Activated T-cell treated with anti-CD3 and anti-CD28 coated beads, Interleukin-2, amount 50 U/mL, for 1 hour (primary cell): ENCODE measurements at regions not wholly inside any gene's neighbourhood (a gene's known extent, or its start where the extent isn't known, plus 50 kb on each side); places are given as distances from the start of the nearest gene placed in this dataset.

ENCODE experiments used
- DNase-seq: peaks from one replicate; pipeline ENCODE4 v3.0.0-alpha.2; 2020

DNA sequence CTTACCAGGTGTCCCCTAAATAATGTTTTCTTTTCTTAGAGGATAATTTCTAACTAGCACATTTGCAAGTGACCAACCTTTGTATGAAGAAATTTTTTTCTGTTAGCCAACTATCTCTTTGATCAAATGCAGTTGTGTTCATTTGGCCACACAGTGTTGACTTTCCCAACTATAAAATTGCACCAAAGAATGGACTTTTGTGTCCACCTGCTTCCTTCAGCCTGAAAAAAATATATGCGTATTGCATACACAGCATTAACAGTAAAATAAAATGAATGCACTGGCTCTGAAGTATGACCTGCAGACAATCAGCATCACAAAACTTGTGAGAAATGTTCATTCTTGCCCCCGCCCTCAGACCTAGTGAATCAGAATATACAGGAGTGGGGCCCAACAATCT is 342.0 kb downstream of the SEC23A start:
- DNase-seq = no peak

DNA sequence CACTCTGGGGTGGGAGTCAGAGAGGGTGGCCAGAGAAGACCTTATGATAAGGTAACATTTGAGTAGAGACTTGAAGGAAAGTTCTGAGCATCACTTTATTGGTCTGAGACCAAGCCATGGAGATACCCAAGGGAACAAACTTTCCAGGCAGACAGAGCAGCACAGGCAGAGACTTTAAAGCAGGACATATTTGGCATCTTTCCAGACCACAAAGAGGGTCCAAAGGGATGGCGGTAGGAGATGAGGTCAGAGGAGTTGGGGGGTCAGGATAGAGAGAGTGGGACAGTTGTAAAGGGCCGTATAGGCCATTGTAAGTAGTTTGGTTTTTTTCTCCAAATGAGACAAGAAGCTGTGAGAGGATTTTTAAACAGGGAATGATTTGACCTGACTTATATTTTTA is 344.4 kb downstream of the SEC23A start:
- DNase-seq = no peak

DNA sequence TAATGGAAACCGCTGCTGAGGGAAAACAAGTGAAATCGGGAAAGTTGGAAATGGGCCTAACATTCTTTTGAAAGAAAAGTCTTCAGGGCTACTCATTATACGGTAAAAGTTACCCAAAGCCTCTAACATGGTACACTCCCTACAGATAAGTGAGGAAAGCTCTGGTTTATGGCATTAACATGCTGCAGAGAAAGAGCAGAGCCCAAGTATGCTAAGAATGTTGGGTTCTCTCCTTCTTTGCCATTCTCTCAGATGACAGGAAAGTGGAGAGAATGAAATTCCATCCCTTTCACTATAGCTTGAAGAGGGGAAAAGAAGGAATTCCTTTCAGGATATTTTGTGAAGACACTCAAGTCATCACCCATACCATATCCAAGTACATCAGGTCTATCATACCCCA is 348.0 kb downstream of the SEC23A start:
- DNase-seq = no peak

DNA sequence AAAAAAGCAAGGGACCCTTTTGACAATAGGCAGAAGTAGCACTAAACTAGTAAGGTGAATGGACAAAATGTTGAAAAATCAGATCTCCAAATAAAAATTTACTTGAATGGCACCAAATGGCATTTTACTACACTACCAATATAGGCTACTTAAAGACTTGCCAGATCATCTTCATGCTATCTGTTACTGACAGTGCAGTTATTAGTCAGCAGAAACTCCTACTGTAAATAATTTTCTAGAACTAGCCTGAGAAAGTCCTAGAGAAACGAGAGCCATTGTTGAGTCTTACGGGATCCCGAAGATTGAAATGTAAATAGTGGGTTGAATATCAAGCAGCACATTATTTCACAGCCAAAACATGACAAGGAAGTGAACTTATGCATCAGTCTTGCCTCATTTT is 350.3 kb downstream of the SEC23A start:
- no peak for DNase-seq

DNA sequence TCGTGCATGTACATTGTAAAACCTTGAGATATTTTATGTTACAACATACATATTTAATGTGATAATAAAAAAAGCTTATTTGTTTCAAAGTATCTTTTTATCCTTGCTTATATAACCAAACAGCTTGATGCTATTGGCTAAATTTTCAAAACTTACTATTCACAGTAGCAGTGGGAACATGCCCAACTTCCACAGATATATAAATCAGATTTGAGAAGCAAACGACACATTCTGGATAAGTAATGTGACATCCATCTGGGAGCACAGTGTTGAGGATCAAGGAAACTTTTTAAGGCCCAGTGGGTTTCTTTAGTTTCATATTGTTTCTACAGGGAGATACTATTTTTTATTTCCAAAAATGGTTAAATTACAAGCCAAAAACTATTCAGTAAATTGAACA is 350.7 kb downstream of the SEC23A start:
- no peak for DNase-seq

DNA sequence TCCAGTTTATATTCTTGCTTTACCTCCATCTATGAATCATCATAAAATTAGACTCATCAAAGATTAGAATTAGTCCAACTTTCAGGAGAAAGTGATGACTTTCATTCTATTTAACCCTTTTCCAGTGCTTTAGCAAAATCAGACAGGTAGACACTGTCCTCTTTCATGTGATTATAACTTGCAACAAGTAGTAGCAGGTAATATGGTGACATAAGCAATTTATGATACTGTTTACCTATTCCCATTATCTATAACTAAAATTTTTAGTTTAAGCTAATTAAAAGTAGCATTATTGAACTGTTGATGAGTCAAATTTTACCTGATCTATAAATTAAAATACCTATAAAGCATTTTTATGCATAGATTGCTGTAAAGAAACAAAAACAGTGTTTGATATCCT is 351.6 kb downstream of the SEC23A start:
- no peak for DNase-seq

DNA sequence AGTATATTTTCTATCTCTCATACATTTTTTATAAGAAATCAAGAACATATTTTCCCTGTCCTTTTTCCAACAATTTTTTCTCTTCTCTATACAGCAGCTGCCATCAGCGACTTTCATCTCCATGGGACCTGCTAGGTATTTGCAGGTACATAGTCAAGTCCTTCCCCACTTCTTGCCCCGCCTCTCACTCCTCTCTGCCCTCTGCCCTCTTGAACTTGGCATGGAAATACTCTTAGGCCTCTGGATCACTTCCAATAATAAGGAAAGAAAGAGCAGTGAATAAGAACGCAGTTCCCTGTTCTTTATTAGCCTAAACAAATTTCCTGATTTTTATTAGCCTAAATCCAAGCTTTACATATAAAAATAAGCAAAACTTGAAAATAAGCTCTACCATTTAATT is 353.1 kb downstream of the SEC23A start:
- no peak for DNase-seq

DNA sequence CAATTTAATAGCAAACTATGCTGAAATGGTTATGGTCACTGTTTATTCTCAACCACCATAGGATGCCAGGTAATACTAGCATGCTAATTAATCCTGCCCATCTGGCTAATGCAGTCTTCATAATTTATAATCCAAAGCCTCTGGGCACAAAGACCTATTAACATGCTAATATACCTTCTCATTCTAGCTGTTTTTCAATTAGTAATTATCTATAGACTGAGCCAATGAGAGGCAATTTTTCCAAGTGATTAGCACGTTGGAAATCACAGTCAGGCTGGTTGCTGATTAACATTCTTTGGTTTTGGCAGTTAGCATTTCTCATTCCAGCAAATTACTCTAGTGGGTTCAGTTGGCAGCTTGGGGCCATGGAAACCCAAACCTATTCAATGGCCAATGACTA is 357.2 kb downstream of the SEC23A start:
- DNase-seq = no peak

DNA sequence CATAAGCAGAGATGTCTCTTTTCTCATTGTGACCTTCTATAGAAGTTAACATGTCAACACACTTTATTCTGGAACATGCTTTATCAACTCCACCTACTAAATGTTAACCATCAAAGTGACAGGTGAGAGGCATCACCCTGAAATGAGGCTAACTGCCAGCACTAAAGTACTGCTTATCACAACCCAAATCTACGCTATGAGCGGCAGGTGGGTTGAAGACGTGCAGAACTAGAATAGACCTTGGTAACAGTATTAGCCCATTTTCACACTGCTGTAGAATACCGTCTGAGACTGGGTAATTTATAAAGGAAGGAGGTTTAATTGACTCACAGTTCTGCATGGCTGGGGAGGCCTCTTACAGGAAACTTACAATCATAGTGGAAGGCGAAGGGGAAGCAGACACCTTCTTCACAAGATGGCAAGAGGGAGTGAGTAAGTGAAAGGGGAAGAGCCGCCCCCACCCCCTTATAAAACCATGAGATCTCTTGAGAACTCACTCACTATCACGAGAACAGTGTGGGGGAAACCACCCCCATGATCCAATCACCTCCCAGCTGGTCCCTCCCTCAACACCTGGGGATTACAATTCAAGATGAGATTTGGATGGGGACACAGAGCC is 359.0 kb downstream of the SEC23A start:
- no peak for DNase-seq

DNA sequence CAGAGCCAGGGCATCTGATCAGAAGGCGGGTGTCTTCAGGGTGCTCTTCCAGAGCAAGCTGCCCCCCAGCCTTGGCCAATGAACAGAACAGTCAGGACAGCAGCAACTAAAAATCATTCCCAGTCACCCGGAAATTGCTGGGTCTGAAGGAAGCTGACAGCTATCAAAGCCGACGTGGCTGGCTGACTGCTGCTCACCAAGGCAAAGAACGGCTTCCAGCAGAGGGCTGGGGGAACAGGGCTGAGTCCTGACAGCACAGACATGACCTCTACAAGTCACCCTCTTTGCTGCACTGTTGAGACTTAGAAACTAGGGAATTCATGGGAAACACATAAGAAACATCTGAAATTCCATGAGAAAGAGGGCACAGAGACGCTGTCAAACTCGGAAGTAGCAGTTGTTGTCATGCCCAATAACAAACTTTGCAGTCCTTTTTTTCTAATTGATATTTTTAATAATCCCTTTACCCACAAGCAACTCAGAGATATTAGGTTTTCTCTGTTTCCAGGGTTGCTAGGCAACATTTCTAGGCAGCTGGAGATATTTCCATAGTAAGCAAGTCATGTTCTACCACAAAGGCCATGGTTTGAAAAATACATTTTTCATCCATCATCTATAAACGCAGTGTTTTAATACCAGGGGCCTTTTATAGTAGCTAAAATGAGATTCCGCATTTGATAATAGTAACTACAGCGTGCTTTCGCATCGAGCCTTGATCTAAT is 365.2 kb downstream of the SEC23A start:
- no peak for DNase-seq

DNA sequence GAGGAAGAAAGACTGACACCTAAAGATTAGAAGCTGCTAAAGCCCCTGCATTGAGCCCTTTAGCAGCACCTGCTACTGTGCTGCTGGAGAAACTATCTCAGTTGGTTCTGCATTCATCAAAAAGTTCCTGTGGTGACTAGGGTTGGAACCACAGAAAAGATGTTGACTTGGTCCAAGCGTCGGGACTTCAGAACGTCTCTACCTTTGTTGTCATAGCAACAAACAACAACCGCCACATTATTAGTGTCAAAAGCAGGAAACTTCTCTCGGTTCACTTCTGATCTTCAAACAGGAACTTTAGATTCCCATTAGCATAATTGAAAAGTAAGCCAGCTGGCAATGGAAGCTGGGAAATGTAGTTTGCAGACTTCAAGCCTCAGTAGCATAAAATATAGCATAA is 368.0 kb downstream of the SEC23A start:
- no peak for DNase-seq

DNA sequence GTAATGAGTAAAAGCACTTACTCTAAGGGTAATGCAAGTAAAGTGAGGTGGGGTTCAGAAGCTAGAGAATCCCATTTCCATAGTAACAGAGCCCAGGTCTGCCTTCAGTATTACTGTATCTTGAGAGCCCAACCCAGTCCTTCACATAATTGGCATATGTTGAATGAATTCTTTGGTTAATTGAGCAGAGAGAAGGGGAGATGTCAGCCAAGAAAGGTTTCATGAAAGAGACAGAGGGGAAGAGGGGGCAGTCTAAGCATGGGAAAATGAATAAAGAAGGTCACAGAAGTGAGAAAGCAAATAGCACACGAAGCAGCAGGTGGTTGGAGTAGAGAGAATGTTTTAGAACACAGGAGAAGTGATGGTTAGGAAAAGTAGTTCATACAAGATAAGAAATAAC is 371.1 kb downstream of the SEC23A start:
- no peak for DNase-seq

DNA sequence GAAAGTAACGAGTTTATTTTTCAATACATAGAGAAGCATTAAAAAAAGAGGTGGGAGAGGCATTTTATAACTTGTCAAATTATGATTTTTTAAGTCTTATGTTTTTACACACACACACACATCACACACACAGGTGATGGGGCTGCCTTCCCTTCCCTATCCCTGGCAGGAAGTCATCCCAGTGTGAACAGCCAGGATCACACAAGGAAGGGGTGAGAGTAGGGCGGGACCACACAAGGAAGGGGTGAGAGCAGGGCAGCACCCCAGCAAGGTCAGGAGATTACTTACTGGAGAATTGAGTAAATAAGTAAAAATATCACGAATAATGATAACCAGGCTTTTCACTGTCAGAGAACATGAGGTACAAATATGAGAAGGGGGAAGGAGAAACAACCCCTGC is 372.6 kb downstream of the SEC23A start:
- DNase-seq = no peak

DNA sequence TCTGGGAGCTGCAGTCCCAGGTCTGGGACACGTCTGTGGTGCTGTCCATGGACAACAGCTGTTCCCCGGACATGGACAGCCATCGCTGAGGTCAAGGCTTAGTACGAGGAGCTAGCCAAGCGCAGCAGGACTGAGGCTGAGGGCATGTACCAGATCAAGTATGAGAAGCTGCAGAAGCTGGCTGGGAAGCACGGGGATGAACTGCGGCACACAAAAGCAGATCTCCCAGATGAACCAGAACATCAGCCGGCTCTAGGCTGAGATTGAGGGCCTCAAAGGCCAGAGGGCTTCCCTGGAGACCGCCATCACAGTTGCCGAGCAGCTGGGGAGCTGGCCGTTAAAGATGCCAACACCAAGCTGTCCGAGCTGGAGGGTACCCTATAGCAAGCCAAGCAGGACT is 375.3 kb downstream of the SEC23A start:
- DNase-seq = no peak

DNA sequence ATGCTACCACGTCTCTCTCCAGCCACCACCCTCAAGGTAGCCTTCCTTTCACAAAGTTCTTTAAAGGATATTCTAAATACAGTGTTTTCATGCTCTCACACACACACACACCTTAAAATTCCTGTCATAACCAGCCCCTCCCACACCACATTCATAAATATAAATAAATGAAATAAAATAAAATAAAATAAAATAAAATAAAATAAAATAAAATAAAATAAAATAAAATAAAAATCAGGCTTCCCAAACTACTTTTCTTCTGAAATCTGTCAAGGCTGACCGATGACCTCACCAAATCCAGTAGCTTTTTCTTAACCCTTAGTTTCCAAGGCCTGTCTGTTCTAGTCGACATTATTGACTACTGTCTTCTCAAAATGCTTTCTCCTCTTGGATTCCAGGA is 378.4 kb downstream of the SEC23A start:
- no peak for DNase-seq

DNA sequence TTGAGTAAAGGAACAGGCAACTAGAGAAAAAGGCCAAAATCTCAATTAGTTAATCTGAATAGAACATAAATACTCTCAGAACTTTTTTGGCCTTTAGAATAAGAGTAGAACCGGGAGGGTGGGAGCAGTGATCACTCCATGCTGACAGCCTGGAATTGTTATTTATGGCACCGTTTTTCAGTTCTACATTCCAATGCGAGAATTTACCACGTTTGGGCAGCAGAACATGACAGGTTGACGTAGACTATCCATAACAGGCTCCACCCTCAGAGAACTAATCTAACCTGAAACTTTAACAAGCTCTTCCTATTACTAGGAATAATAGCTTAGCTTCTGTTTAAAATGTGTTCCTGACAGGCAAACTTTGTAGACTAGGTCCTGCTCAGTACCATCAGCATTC is 379.1 kb downstream of the SEC23A start:
- DNase-seq = no peak

DNA sequence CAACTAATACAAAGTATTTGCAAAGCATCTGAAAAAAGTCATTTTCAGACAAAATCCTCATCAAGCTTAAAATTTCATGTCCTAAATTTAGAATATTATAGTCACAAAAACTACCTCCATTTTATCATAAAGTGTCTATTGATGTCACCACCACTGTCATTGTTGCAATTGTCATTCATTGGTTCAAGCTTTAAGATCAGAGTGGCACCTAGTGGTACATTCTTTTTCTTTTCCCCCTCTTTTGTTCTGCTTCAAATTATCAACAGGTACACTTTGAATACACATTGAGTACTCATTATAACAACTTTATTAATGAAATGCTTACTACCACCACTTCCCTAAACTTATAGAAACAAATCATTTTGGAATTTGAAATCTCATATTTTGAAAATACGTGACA is 379.8 kb downstream of the SEC23A start:
- no peak for DNase-seq

DNA sequence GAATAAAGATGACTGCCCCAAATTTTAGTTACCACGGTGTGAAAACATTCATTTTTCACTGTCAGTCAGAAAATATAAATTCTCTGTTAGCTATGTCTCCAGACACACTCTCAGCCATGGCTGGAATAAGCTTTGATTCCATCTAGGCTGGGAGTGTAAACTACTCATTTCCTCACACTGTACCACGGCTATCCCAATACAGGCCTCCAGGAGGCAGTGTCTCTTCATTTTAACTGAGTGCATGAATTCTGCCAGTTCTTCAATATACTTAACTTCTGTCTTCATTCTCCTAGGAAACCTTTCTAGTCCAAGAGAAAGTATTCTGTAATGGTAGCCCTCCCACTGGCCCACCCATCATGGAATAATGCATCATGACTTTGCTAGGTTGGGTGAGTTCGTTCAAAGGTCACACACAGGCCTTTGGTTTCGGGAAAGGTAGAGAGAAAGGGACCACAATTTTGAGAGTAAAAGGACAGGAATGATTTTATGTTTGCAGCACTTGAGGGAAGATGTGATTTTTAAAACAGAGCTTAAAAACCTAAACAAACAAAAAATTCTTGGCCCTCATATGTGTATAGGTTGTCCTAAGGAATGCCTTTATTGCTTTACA is 381.1 kb downstream of the SEC23A start:
- no peak for DNase-seq

DNA sequence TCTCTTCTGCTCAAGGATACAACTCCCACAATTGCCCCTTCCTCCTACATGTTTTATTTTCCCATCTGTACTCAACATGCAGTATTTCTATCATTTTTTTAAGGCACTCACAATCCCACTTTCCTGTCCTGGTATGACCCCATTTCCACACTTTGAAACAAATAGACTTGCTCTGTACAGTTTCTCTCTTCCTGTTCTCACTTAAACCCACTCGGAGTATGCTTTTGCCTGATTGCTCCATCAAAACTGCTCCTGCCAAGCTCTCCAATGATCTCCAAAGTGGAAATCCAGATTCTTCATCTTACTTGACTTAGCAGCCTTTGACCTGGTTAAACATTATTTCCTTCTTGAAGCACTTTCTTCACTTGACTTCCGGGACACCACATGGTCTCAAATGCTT is 384.5 kb downstream of the SEC23A start:
- DNase-seq = no peak

DNA sequence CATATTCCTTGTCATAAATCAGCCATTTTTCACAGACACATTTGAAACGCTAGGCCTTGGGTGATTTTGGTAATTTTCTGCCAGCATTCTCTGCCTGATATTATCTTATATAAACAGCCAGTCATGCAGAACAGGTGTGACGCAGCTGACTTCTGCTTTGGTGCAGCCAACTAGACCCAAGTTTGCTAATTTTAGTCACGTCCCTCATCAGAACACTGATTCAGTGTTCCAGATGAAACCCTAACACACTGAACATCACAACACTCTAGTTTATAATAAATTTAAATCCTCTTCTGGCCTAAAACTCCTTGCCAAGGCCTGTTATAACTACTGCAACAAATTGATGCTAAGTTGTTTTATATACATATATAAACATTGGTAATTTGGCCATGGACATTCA is 386.1 kb downstream of the SEC23A start:
- DNase-seq = no peak

DNA sequence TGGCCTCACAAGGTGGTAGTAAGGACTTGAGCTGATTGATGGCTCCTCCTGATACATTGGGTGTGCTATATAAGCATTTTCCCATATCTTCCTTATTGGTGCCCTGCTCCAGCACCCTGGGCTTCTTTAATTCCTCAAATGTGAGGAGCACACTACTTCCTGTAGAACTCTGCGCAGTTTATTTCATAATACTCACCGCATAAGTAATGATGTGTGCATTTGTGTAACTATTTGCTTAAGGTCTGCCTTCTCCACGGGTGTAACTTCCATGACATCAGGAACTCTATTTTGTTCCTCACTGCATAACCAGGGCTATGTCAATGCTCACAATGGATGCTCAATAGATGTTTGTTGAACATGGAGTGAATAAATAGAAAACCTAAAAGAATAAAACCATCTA is 392.2 kb downstream of the SEC23A start:
- DNase-seq = no peak

DNA sequence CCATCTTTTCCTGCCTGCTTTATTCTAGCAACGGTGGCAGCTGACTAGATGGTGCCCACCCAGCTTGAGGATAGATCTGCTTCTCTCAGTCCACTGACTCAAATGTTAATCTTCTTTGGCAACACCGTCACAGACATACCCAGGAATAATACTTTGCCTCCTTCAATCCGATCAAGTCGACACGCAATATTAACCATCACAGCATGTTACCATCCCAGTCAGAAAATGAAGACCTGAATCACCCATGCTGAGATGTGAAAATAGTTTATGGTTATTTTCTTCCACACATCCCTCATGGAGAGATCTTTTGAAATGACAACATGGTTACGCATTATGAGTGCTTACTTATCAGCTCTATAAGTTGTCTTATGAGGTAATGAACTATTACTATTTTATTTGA is 392.8 kb downstream of the SEC23A start:
- DNase-seq = no peak

DNA sequence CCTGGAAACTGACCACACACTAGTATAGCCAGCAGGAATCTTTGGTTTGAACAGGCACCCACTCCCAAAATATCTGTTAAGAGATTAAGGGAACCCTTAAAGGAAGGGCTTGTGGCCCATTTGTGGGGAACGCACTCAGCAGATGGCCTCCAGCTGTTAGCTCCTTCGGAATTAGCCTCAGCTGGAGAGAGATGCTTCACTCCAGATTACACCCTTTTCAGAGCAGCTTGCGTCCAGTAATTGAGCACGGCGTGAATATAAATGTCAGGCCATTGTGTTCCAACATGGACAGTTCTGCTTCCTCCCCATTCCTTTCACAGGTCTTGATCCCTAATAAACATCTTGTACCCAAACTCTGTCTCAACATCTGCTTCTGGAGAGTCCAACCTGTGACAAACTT is 397.8 kb downstream of the SEC23A start:
- no peak for DNase-seq

DNA sequence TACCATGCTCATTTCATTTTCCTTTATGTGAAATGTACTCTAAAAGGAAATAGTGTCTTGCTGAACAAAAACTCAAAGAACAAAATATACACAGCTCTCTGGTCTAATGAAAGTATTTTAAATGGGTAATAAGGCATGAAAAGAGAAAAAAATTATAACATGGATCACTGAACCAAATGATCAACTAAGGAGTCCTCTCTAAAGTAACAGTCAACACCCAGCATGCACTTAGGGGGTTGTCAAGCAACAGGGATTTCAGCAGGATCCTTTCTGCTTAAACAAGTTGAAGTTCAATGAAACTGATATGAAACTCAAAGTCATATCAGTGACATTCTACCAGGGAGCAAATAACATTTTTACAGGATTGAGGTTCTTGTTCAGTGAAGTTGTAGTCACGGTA is 398.8 kb downstream of the SEC23A start:
- no peak for DNase-seq

DNA sequence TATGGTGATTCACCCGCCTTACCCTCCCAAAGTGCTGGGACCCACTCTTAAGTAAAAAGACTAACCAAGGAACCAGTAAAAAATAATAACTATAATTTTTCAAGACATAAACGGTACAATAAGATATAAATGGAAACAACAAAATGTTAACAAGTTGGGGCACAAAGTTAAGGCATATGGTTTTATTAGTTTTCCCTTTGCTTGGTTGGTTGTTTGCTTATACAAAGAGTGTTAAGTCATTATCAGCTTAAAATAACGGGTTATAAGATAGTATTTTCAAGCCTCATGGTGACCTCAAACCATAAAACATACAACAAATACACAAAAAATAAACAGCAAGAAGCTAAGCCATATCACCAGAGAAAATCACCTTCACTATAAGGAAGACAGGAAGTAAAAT is 406.1 kb downstream of the SEC23A start:
- DNase-seq = no peak
